CD4-positive, alpha-beta T cell treated with Interferon alpha-2 for 1 hour (primary cell): ENCODE measurements at regions not wholly inside any gene's neighbourhood (a gene's known extent, or its start where the extent isn't known, plus 50 kb on each side); places are given as distances from the start of the nearest gene placed in this dataset.

Source experiments
- DNase-seq, 2 donors: peaks; one replicate each; pipeline ENCODE4 v3.0.0-alpha.2; 2020 to 2022

GRCh38 chr20:24376311-24377099 is 92.9 kb upstream of the SYNDIG1 start:
- DNase-seq = no peak

GRCh38 chr20:24373372-24373771 is 96.1 kb upstream of the SYNDIG1 start:
- no peak for DNase-seq

DNA sequence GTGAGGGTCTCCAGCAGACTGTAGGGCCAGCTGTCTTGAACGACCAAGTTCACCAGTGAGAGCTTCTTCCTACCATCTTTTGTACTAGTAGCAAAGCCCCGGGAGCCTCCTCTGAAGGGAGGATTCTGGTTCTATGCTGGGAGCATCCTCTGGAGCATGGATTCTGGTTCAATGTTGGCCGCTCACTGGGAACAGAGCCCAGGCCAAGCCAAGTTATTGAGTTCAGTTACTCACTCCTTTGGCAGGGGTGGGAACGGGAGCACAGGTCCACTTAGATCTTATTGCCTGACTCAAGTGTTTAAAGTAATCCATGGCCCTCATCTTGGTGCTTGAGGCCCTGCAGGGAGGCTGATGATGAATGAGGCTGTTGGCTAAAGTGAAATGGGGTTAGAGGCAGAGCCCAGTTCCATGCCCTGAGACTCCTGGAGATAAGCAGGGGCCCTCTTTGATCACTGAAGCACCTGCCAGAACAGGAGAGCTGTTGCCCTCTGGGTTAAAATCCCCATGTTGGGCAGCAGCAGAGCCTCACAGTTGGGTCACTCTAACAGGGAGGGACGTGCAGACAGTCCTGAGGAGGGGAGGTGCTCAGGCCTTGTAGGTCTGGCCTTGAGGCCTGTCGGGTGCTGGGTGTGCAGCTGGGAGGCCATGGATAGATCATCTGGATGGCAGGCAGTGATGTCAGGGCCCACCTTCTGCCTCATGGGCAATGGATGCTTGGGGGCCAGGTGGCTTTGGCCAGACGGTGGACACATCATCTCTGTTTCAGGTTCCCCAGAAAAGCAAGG is 98.3 kb upstream of the SYNDIG1 start:
- no peak for DNase-seq

DNA sequence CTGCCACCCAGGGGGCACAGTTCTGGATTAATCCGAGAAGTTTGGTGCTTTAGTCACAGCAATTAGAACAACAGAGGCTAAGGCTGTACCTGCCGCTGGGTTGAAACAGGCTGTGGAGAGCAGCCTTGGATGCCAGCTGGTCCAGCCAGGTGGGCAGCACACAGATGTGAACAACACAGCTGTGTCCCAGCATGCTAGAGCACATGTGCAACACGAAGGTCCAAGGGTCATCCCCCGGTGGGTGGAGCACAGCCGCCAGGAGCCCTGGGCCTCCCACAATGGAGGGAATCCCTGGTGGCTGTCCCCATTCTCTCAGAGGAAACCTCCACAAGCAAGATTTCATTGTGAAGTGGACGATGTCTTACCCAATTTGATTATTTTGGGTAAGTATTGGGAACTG is 99.2 kb upstream of the SYNDIG1 start:
- no peak for DNase-seq

- DNase-seq = no peak
These were observed 101.2 kb upstream of the SYNDIG1 start for GRCh38 chr20:24368253-24368652.

GRCh38 chr20:24366336-24367004 is 103.0 kb upstream of the SYNDIG1 start:
- no peak for DNase-seq

DNA sequence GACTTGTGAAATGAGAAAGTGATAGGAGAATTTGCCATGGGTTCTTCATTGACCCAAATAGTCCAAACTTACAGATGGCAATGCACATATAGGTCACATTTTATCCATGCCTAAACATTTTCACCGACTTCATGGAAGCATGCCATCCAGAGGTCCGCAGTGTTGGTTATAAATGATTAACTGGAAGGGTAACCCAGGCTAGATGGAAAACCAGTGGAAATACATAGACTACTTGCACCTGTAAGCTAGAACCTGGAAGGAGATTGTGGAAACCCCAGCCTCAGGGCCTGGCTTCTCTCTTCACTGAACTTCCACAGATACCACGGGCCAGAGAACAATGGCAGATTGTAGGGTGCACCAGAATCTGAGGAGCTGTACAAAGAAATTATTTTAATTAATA is 103.8 kb upstream of the SYNDIG1 start:
- DNase-seq = no peak

- no peak for DNase-seq
These were observed 104.9 kb upstream of the SYNDIG1 start for GRCh38 chr20:24364482-24364881.

DNA sequence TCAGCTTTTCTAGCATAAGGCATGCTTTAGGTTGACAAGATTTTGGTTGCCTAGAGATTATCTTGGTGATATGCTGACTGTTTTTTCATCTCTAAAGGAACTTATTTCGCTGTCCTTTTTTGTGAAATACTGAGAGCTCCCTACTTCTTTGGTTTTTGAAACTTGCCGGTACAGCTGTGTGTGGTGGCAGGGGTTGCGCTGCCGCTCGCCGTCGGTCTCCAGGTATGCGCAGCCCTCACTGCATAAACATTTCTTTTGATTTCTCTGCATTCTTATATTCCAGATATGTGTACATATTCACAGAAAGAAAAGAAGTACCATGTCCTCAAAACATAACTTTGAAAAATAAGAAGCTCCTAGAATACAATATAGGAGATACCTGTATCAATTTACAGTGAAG is 106.4 kb upstream of the SYNDIG1 start:
- DNase-seq = no peak

GRCh38 chr20:24362080-24362479 is 107.3 kb upstream of the SYNDIG1 start:
- no peak for DNase-seq

DNA sequence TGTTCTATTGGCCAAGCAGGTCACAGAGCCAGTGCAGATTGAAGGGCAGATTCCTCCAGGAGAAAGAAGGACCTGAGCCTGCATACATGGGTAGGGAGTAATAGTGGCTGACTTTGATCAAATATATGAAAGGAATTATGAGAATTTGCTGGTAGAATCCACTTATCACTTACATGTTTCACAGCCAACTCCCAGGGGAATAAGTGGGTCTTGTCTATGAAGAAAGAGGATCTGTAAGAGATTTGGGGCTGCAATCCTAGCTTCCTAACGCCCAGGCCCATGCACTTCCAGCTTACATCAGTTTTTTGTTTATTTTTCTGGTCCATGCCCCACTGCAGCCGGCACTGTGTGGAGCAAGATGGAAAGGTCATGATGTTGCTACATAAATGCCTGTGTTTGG is 107.9 kb upstream of the SYNDIG1 start:
- no peak for DNase-seq

DNA sequence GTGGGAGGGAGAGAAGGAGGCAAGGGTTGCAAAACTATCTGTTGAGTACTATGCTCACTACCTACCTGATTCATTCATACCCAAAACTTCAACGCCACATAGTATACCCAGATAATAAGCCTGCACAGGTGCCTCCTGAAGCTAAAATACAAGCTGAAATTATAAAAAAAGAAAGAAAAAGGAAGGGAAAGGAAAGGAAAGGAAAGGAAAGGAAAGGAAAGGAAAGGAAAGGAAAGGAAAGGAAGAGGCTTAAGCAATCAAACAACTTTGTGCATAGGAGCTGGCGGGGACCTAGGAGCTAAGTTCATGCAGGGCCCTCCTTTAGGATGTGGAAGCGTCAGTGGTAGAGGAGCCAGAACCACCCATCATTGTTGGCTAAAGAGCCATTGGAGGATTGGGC is 108.9 kb upstream of the SYNDIG1 start:
- no peak for DNase-seq

DNA sequence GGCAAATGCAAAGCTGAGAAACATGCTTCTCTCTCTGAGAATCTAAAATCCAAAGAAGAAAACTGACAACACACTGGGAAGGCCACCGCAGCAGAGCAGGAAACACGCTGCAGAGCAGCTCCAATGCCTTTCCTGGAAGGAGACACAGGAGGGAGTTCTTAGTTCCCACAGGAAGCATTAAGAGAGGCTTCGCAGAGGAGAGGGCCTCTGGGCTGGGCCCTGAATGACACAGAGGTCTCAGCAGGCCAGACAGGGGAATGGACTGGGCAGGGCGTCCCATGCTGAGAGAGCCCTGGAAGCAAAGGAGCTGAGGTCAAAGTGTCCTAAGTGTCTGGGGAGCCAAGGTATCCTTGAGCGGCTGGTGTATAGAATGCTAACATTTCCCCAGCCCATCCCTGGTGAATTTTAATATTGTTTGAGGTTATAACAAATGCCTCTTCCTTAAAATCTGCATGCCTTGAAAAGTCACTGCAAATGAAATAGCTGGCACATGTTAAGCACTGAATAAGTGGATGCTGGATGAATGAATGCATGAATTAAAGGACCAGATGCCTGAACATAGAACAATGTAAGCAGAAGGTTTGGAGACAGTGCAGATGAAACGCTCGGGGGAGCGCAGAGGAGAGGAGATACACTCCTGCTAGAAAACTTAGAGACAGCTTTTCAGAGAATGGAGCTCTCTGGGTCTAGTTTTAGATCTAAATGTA is 110.0 kb upstream of the SYNDIG1 start:
- no peak for DNase-seq

- DNase-seq = no peak
These were observed 111.5 kb upstream of the SYNDIG1 start for GRCh38 chr20:24357931-24358330.

- no peak for DNase-seq
These were observed 112.3 kb upstream of the SYNDIG1 start for GRCh38 chr20:24357177-24357576.

DNA sequence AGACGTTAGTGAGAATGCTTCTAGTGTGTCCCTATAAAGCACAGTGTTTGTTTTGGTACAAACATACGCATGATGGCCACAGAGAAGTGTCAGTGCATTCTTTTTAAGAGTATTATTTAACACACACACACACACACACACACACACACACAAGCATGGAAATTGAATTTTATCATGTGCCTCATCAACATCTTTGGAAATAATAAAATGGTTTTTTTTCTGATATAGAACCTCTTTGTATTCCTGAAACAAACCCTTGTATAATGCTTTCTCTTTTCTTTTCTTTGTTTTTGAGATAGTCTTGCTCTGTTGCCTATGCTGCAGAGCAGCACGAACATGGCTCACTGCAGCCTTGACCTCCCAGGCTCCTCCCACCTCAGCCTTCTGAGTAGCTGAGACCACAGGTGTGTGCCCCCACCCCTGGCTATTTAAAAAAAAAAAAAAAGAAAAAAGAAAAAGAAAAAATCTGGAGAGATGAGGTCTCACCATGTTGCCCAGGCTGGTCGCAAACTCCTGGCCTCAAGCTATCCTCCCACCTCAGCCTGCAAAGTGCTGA is 116.2 kb upstream of the SYNDIG1 start:
- no peak for DNase-seq

DNA sequence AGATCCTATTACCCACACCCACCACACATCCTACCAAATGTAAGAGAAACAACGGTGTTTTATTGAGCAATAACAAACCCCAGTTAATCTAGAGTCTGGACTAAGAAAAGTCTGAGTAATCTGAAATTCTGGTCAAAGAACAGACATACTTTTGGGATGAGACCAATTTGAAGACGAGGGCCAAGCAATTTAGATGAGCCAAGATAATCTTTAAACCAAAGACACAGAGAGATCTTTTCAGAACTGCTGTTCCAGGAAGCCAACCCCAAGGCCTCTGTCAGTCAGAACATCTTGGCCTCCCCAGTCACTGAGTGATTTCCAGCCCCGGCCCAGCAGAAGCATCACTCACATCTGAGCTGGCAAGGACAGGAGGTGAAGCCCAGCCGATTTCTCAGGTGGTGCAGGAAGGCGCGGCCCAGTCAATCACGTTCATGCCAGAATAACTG is 118.5 kb upstream of the SYNDIG1 start:
- DNase-seq = no peak

GRCh38 chr20:24341781-24342180 is 127.6 kb upstream of the SYNDIG1 start:
- DNase-seq = no peak

GRCh38 chr20:24340933-24341332 is 128.5 kb upstream of the SYNDIG1 start:
- no peak for DNase-seq

GRCh38 chr20:24339210-24339641 is 130.2 kb upstream of the SYNDIG1 start:
- no peak for DNase-seq

- no peak for DNase-seq
These were observed 131.9 kb upstream of the SYNDIG1 start for GRCh38 chr20:24337551-24337950.

DNA sequence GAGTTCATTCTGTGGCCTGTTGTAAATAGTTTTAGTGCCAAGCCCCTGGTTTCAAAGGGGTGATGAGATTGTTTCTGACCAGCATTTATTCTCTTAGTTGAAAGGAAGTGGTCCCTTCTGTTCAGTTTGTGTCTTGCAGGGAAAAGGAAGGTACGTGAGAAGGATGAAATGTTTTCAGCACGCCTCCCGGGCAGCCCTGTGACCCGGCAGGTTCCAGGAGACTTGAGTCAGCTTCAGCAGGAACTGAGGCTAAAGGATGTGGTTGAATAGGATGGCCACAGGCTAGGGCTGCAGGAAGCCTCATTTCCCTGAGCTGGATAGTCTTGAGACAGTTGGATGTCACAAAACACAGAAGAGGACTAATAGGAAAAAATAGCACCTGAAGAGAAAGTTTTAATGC is 132.4 kb upstream of the SYNDIG1 start:
- DNase-seq = no peak

DNA sequence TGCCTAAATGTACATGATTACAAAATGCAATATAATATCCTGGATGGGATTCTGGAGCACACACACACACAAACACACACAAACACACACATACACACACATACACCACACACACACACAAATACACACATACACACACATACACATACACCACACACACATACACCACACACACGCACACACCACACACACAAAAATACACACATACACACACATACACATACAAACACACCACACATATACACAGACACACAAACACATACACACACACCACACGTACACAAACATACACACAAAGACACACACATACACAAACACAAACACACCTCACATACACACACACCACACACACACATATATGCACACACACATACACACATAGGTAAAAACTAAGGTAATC is 134.6 kb upstream of the SYNDIG1 start:
- DNase-seq = no peak
